ENCODE measurements at regions not wholly inside any gene's neighbourhood (a gene's known extent, or its start where the extent isn't known, plus 50 kb on each side); places are given as distances from the start of the nearest gene placed in this dataset.

- H3K27ac ChIP-seq, result no peak overlapping the region
- DNase-seq (no peak), ATAC-seq (no peak)
- intact Hi-C loops (cut with DNase I), result no loop called here
- TF ChIP-seq CTCF (IDR thresholded peaks at IDR 0.05), result no peak
- no peaks in the 10 kb centered on the region for H3K4me1 ChIP-seq
- no peaks in the 10 kb centered on the region for H3K27me3 ChIP-seq
- peaks cover 0 to 14% (median 0%) of the 10 kb centered on the region in 11 donors for H3K9me3 ChIP-seq
- no peaks in the 10 kb centered on the region for H3K36me3 ChIP-seq
- no peak overlapping the region for H3K4me3 ChIP-seq
- 83 to 85% methylated on average over 3 of the region's 3 CpGs for WGBS, 2 donors
These were observed 121.2 kb upstream of the LINC00305 start for GRCh38 chr18:64270121-64270520.

GRCh38 chr18:64264171-64264570 is 115.3 kb upstream of the LINC00305 start:
- intact Hi-C loops (cut with DNase I), result no loop called here

GRCh38 chr18:64260810-64261209 is 111.9 kb upstream of the LINC00305 start:
- Histone ChIP-seq H3K9me3 (no peaks in the 10 kb centered on the region), H3K27me3 (no peaks in the 10 kb centered on the region), H3K4me3 (no peak overlapping the region), H3K27ac (no peak overlapping the region), H3K4me1 (no peaks in the 10 kb centered on the region), H3K36me3 (no peaks in the 10 kb centered on the region)
- DNase-seq (no peak), ATAC-seq (no peak)
- intact Hi-C loops (cut with DNase I), result no loop called here
- TF ChIP-seq CTCF (IDR thresholded peaks at IDR 0.05), result no peak
- 95 to 97% methylated on average over 2 of the region's 2 CpGs for WGBS, 2 donors

More at GRCh38 chr18:64264171-64264570, 115.3 kb upstream of the LINC00305 start:
- no peak overlapping the region for H3K4me3 ChIP-seq
- H3K27me3 ChIP-seq, result no peaks in the 10 kb centered on the region
- no peak for TF ChIP-seq CTCF (IDR thresholded peaks at IDR 0.05)
- 66 to 69% methylated on average over 2 of the region's 2 CpGs for WGBS, 2 donors
- H3K36me3 ChIP-seq, result no peaks in the 10 kb centered on the region
- no peak for ATAC-seq
- DNase-seq, result no peak
- no peaks in the 10 kb centered on the region for H3K4me1 ChIP-seq
- H3K9me3 ChIP-seq, result peaks cover 0 to 6% (median 0%) of the 10 kb centered on the region in 11 donors
- no peak overlapping the region for H3K27ac ChIP-seq

- Histone ChIP-seq H3K27me3 (no peaks in the 10 kb centered on the region), H3K27ac (no peak overlapping the region), H3K9me3 (no peaks in the 10 kb centered on the region), H3K4me1 (no peaks in the 10 kb centered on the region), H3K36me3 (no peaks in the 10 kb centered on the region), H3K4me3 (no peak overlapping the region)
- intact Hi-C loops (cut with DNase I), result no loop called here
- ATAC-seq, result no peak
- no peak for TF ChIP-seq CTCF (IDR thresholded peaks at IDR 0.05)
- WGBS, 2 donors, result 71 to 81% methylated on average over 4 of the region's 4 CpGs
- no peak for DNase-seq
These were observed 111.0 kb upstream of the LINC00305 start for GRCh38 chr18:64259871-64260270.

Data from heart right ventricle (tissue), 16 donors.